Endothelial cell of umbilical vein (primary cell): ENCODE measurements at regions not wholly inside any gene's neighbourhood (a gene's known extent, or its start where the extent isn't known, plus 50 kb on each side); places are given as distances from the start of the nearest gene placed in this dataset.

Experiments
- BruUV-seq: library from RNA; stranded (reverse); fragments of 400-500 nt; replicated peaks from 2 replicates; lab custom pipeline; 2021; lab: Mats Ljungman, UMichigan
- CTCF ChIA-PET: fragments of 300-600, 350-600 bp; sonication (Branson Sonifier 250); formaldehyde crosslinking; loops from one replicate; lab custom pipeline; 2021; ENCODE audit warnings: antibody characterized with exemption, inconsistent platforms; lab: Charles Lee
- POLR2A ChIA-PET: fragments of 300-600, 350-600 bp; sonication (Branson Sonifier 250); formaldehyde crosslinking; loops from one replicate; lab custom pipeline; 2021; ENCODE audit warnings: antibody characterized with exemption, inconsistent platforms; lab: Charles Lee
- DNase-seq: peaks from one replicate; pipeline ENCODE4 v3.0.0-alpha.2; 2011; ENCODE audit warnings: low read depth, low spot score
- FAIRE-seq: peaks from 2 replicates; lab custom pipeline; 2011; peaks lifted over from hg19 to GRCh38; lab: Jason Lieb, UNC
- H2AFZ ChIP-seq: 2 replicates; pipeline ENCODE4 v1.6.0; 2012; ENCODE audit warnings: low read depth, low read length, control low read depth, inconsistent platforms
- H3K27ac ChIP-seq: 2 replicates; pipeline ENCODE4 v1.5.1; 2011; ENCODE audit warnings: low read depth, mild to moderate bottlenecking, control low read depth, low read length, moderate library complexity; ENCODE audit not compliant: insufficient read depth
- H3K27me3 ChIP-seq, 2 experiments: 2 replicates each; pipeline versions ENCODE4 v1.6.0 to v1.6.1; 2011; ENCODE audit warnings: low read length in 2 of 2, mixed read lengths in 1 of 2; ENCODE audit not compliant: control insufficient read depth in 2 of 2, insufficient read depth in 2 of 2
- H3K36me3 ChIP-seq, 2 experiments: 2 replicates in 1 of 2; 3 replicates in 1 of 2; pipeline ENCODE4 v1.5.1; 2011; ENCODE audit warnings: low read length in 2 of 2, mild to moderate bottlenecking in 1 of 2, moderate library complexity in 1 of 2; ENCODE audit not compliant: control insufficient read depth in 2 of 2, insufficient read depth in 2 of 2; ENCODE audit errors: extremely low read depth in 1 of 2
- H3K4me1 ChIP-seq: 3 replicates; pipeline ENCODE4 v1.5.1; 2011; ENCODE audit warnings: mild to moderate bottlenecking, low read length; ENCODE audit not compliant: control insufficient read depth, insufficient read depth; ENCODE audit errors: extremely low read depth
- H3K4me2 ChIP-seq: 2 replicates; pipeline ENCODE4 v1.6.1; 2011; ENCODE audit warnings: low read length, control low read depth, mixed read lengths; ENCODE audit not compliant: insufficient read depth
- H3K4me3 ChIP-seq, 3 experiments: fragments of 200-600 bp in 1 of 3; sonication (generic), shearing (Covaris generic) in 1 of 3; replicated peaks in 1 of 3; 2 replicates each; pipeline ENCODE4 v1.5.1; 2011 to 2016; ENCODE audit warnings: control low read depth in 3 of 3, low read length in 3 of 3, mild to moderate bottlenecking in 2 of 3, inconsistent platforms in 1 of 3, low read depth in 1 of 3, moderate library complexity in 1 of 3; ENCODE audit not compliant: insufficient read depth in 1 of 3
- H3K79me2 ChIP-seq: 2 replicates; pipeline ENCODE4 v1.6.0; 2012; ENCODE audit warnings: low read length, inconsistent platforms; ENCODE audit not compliant: control insufficient read depth, insufficient read depth
- H3K9ac ChIP-seq: replicated peaks from 2 replicates; pipeline ENCODE3; 2011; ENCODE audit warnings: low read length, control low read depth; ENCODE audit not compliant: insufficient read depth; ENCODE audit errors: extremely low read depth
- H3K9me1 ChIP-seq: replicated peaks from 3 replicates; pipeline ENCODE4 v1.6.0; 2011; ENCODE audit warnings: mild to moderate bottlenecking, low read length; ENCODE audit not compliant: control insufficient read depth, insufficient read depth; ENCODE audit errors: extremely low read depth
- H3K9me3 ChIP-seq: replicated peaks from 2 replicates; pipeline ENCODE4 v1.5.1; 2012; ENCODE audit warnings: low read length, inconsistent platforms; ENCODE audit not compliant: control insufficient read depth, insufficient read depth
- H4K20me1 ChIP-seq: replicated peaks from 2 replicates; pipeline ENCODE3; 2011; ENCODE audit warnings: mild to moderate bottlenecking, low read length; ENCODE audit not compliant: control insufficient read depth, insufficient read depth; ENCODE audit errors: extremely low read depth
- CTCF ChIP-seq, 2 donors: IDR thresholded peaks; 1 replicate in 1 of 2; 2 replicates in 1 of 2; pipeline ENCODE4 v1.5.1; 2011; ENCODE audit warnings: low read length in 2 of 2, mild to moderate bottlenecking in 2 of 2, moderate library complexity in 2 of 2, control low read depth in 1 of 2, inconsistent platforms in 1 of 2, low read depth in 1 of 2; ENCODE audit not compliant: insufficient read depth in 1 of 2; ENCODE audit errors: extremely low read depth in 1 of 2
- FOS ChIP-seq: IDR thresholded peaks from 2 replicates; pipeline ENCODE4 v1.6.1; 2011; ENCODE audit warnings: mild to moderate bottlenecking, low read length, moderate library complexity, borderline replicate concordance; ENCODE audit not compliant: insufficient read depth
- GATA2 ChIP-seq: IDR thresholded peaks from 2 replicates; pipeline ENCODE4 v1.7.0; 2011; ENCODE audit warnings: low read depth, mild to moderate bottlenecking, moderate library complexity, mixed read lengths, low read length; ENCODE audit not compliant: insufficient read length, insufficient read depth
- JUN ChIP-seq: IDR thresholded peaks from 2 replicates; pipeline ENCODE4 v1.6.1; 2011; ENCODE audit warnings: borderline replicate concordance, low read depth; ENCODE audit not compliant: insufficient read length, insufficient read depth
- MAX ChIP-seq: IDR thresholded peaks from 2 replicates; pipeline ENCODE4 v1.6.1; 2011; ENCODE audit not compliant: insufficient read depth, insufficient read length
- MYC ChIP-seq: IDR thresholded peaks from one replicate; pipeline ENCODE4 v1.6.1; 2011; ENCODE audit warnings: mild to moderate bottlenecking, low read depth, low read length
- POLR2A ChIP-seq: IDR thresholded peaks from 2 replicates; pipeline ENCODE4 v1.6.1; 2012; ENCODE audit warnings: low read depth, mild to moderate bottlenecking, control low read depth, low read length
- POLR2AphosphoS5 ChIP-seq: IDR thresholded peaks from 2 replicates; pipeline ENCODE4 v1.6.1; 2012; ENCODE audit warnings: low read depth, mild to moderate bottlenecking, control low read depth, low read length, moderate library complexity; ENCODE audit not compliant: insufficient read depth
- dilution Hi-C: fragments of 300-500 bp; cut with MboI; formaldehyde crosslinking; loops from one replicate; pipeline ENCODE4 v1.15.0; 2019; ENCODE audit warnings: low sequenced_read_pairs; ENCODE audit not compliant: extremely low pct_ligation_motif_present
- intact Hi-C: fragments of 100-400 bp; cut with micrococcal nuclease; formaldehyde crosslinking; loops from one replicate; pipeline ENCODE4 v1.10.0; 2022

DNA sequence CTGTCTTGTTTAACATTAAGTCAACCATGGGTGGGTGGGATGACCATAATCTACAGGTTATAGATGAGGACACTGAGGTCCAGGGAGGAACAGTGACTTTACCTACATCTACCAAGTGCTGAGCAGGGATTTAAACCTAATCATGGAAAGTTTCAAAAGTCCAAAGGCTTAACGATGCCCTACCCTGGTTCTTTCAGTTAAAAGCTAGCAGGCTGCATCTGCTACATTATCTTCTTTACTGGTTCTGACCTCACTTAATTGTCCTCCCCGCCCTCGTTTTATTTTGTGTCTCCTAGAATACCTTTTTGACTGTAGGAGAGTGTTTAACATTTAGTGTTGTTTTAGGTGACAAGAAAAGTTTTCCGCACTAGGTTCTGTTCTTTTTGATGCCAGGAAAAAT lies 735.2 kb downstream of the TLR4 start:
- ChIA-PET CTCF (no interaction called here), POLR2A (no interaction called here)
- no TSS peak for BruUV-seq
- Histone ChIP-seq H3K4me1 (no peaks in the 10 kb centered on the region), H3K36me3 (no peaks in the 10 kb centered on the region), H3K9ac (no peak overlapping the region), H4K20me1 (no peaks in the 10 kb centered on the region), H3K27me3 (no peaks in the 10 kb centered on the region), H3K27ac (no peak overlapping the region), H3K9me3 (no peaks in the 10 kb centered on the region), H2AFZ (no peak overlapping the region), H3K79me2 (no peaks in the 10 kb centered on the region), H3K9me1 (no peaks in the 10 kb centered on the region), H3K4me2 (no peak overlapping the region), H3K4me3 (no peak overlapping the region)
- intact Hi-C loops (no loop called here), dilution Hi-C loops (no loop called here)
- TF ChIP-seq JUN (no peak), MAX (no peak), CTCF (IDR thresholded peaks at IDR 0.05; ENCODE audit: extremely low read depth in 1 of 2, insufficient read depth in 1 of 2, low read depth in 1 of 2, low read length in 2 of 2) (no peak), GATA2 (no peak), POLR2AphosphoS5 (no peak), POLR2A (no peak), MYC (no peak), FOS (no peak)
- no peak for FAIRE-seq
- no peak for DNase-seq
